ENCODE measurements at regions not wholly inside any gene's neighbourhood (a gene's known extent, or its start where the extent isn't known, plus 50 kb on each side); places are given as distances from the start of the nearest gene placed in this dataset.

GRCh38 chr5:98403131-98403530, 370.3 kb upstream of the RGMB start:
- Histone ChIP-seq H3K27me3 (replicated peaks in 1 of 4; ENCODE audit: control insufficient read depth in 3 of 4, extremely low read depth in 1 of 4, insufficient read depth in 3 of 4, low read length in 3 of 4) (no peaks in the 10 kb centered on the region), H3K23me2 (ENCODE audit: low read depth, low read length) (no peaks in the 10 kb centered on the region), H4K91ac (replicated peaks; ENCODE audit: insufficient read length, low read length) (no peak overlapping the region), H2BK120ac (replicated peaks; ENCODE audit: low read depth, low read length) (no peak overlapping the region), H3K36me3 (ENCODE audit: control insufficient read depth in 2 of 4, insufficient read depth in 4 of 4, low read length in 3 of 4) (no peaks in the 10 kb centered on the region), H2BK15ac (ENCODE audit: low read length) (no peak overlapping the region), H3K79me1 (ENCODE audit: low read depth, low read length) (no peaks in the 10 kb centered on the region), H3K14ac (ENCODE audit: insufficient read length) (no peak overlapping the region), H3K4me3 (ENCODE audit: extremely low read depth in 1 of 4, insufficient read depth in 2 of 4, low read depth in 3 of 4, low read length in 4 of 4) (no peak overlapping the region), H2BK12ac (ENCODE audit: low read depth, low read length) (no peak overlapping the region), H2BK20ac (ENCODE audit: low read length) (no peak overlapping the region), H3K4ac (replicated peaks; ENCODE audit: insufficient read length, low read depth, low read length) (no peak overlapping the region), H3K56ac (replicated peaks; ENCODE audit: insufficient read length, low read depth, low read length) (no peak overlapping the region), H2AFZ (ENCODE audit: low read length) (no peak overlapping the region), H2AK5ac (ENCODE audit: low read depth, low read length) (no peak overlapping the region), H3K23ac (ENCODE audit: insufficient read length) (no peak overlapping the region), H4K8ac (ENCODE audit: extremely low read depth, insufficient read depth, low read length) (no peak overlapping the region; the same call in 1 of the 2 replicates), H3K9me3 (ENCODE audit: insufficient read depth in 2 of 2, low read depth in 1 of 2, low read length in 1 of 2) (no peaks in the 10 kb centered on the region), H4K20me1 (replicated peaks in 1 of 2; ENCODE audit: control insufficient read depth in 1 of 2, insufficient read depth in 2 of 2, low read length in 2 of 2) (no peaks in the 10 kb centered on the region), H2BK5ac (ENCODE audit: low read depth, low read length) (no peak overlapping the region), H3K9ac (replicated peaks in 1 of 4; ENCODE audit: extremely low read depth in 1 of 4, low read depth in 3 of 4, low read length in 3 of 4) (no peak overlapping the region), H4K5ac (ENCODE audit: insufficient read length, low read depth, low read length) (no peak overlapping the region), H3K4me1 (replicated peaks in 1 of 4; ENCODE audit: control insufficient read depth in 3 of 4, insufficient read depth in 4 of 4, low read length in 3 of 4) (no peaks in the 10 kb centered on the region), H3K18ac (ENCODE audit: extremely low read depth, low read length) (no peak overlapping the region), H3K4me2 (ENCODE audit: insufficient read depth in 1 of 2, low read depth in 2 of 2, low read length in 2 of 2) (no peak overlapping the region), H3K79me2 (ENCODE audit: control insufficient read depth in 1 of 2, insufficient read depth in 2 of 2, low read length in 2 of 2) (no peaks in the 10 kb centered on the region), H3K27ac (ENCODE audit: low read depth, low read length) (no peak overlapping the region)
- DNase-seq (ENCODE audit: low read depth in 1 of 2, low spot score in 2 of 2) = no peak
- CTCF ChIA-PET (ENCODE audit: partially characterized antibody) = no interaction called here
- 95% methylated on average over 1 of the region's 1 CpG; no CpG with 5 or more reads in 1 of the 2 experiments for WGBS, 2 experiments (ENCODE audit: extremely low coverage in 1 of 2, insufficient coverage in 1 of 2, insufficient read length in 1 of 2, insufficient replicate concordance in 2 of 2, low coverage in 1 of 2, low lambda C conversion rate in 2 of 2, missing lambda C conversion rate in 1 of 2)
- POLR2A ChIA-PET (ENCODE audit: partially characterized antibody) = no interaction called here
- FAIRE-seq = no peak
- no peak for TF ChIP-seq EGR1 (IDR thresholded peaks at IDR 0.05; ENCODE audit: borderline replicate concordance, low read depth, low read length)
- no peak for TF ChIP-seq RFX5 (IDR thresholded peaks at IDR 0.05; ENCODE audit: borderline replicate concordance, low read depth, low read length)
- TF ChIP-seq TCF12 (IDR thresholded peaks at IDR 0.05; ENCODE audit: low read depth, low read length) = no peak
- TF ChIP-seq SP2 (IDR thresholded peaks at IDR 0.05; ENCODE audit: low read length) = no peak
- TF ChIP-seq POLR2AphosphoS5 (IDR thresholded peaks at IDR 0.05; ENCODE audit: low read depth, low read length) = no peak
- TF ChIP-seq SIX5 (IDR thresholded peaks at IDR 0.05; ENCODE audit: low read depth, low read length) = no peak
- TF ChIP-seq BRCA1 (IDR thresholded peaks at IDR 0.05; ENCODE audit: low read depth, low read length) = no peak
- TF ChIP-seq TAF7 (optimal IDR thresholded peaks at IDR 0.05; ENCODE audit: borderline replicate concordance, low read depth, low read length) = no peak
- no peak for TF ChIP-seq CHD2 (IDR thresholded peaks at IDR 0.05; ENCODE audit: low read length)
- no peak for TF ChIP-seq SIN3A (conservative IDR thresholded peaks at IDR 0.05 in 1 of 2, IDR thresholded peaks at IDR 0.05 in 1 of 2; ENCODE audit: low read depth in 1 of 2, low read length in 2 of 2)
- no peak for TF ChIP-seq CHD1 (IDR thresholded peaks at IDR 0.05; ENCODE audit: low read depth, low read length)
- TF ChIP-seq CBX8 (IDR thresholded peaks at IDR 0.05; ENCODE audit: borderline replicate concordance, low read depth, low read length) = no peak
- no peak for TF ChIP-seq SP1 (IDR thresholded peaks at IDR 0.05; ENCODE audit: low read depth, low read length)

Measured in H1 (cell line).